ENCODE measurements at regions not wholly inside any gene's neighbourhood (a gene's known extent, or its start where the extent isn't known, plus 50 kb on each side); places are given as distances from the start of the nearest gene placed in this dataset.
"Not testable (repeated sequence)": the region's sequence is repeated elsewhere in the genome, so short reads cannot be mapped to it uniquely, and the experiment has no call there.

DNA sequence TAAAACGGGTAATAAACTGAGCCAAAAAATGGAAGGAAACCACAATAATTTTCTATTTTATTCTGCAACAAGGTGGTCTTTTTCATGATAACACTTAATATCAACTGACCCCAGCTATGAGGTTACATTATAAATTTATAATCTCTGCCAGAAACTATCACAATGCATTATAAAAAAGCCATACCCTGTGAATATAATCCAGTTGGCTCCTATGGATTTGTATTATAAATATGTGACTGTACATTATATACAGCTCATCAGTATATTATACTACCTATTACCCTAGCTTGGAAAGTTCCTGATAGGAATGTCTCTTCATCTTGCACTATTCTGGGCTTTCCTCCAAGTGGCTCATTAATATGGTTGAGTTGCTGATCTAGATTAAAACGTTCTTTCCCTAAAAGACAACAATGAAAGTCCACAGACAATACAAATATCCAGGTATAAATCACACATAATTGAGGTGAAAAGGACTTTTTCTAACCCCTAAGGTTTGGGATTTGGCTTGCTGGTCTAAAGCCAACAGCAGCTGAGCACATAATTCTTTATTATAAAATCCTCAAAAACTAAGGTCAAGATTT lies 487.7 kb downstream of the TTLL7 start:
- peak; percentile 44 to 52 for DNase-seq (ENCODE audit: low read depth in 2 of 2)

DNA sequence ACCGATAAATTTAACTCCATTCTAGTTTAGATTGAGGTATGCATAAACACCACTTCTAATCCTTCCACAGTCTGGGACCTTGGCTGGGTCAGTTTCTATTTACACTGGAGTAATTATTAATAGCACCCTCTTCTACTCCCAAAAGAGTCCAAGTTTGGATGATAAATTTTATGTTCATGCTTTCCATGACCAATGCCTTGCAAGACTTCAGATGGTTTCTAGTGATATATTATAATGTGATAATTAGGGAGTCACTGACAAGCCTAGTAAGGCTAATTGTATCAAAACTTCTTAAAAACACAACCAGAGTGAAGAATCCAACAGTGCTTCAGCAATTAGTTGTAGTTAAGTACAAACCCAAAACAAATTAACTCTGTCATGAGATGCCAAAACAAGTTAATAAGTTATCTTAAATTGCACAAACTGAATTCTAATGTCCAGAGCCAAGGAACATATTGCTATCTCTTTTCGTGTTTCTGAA lies 489.6 kb downstream of the TTLL7 start:
- DNase-seq (ENCODE audit: low read depth in 2 of 2): no peak

DNA sequence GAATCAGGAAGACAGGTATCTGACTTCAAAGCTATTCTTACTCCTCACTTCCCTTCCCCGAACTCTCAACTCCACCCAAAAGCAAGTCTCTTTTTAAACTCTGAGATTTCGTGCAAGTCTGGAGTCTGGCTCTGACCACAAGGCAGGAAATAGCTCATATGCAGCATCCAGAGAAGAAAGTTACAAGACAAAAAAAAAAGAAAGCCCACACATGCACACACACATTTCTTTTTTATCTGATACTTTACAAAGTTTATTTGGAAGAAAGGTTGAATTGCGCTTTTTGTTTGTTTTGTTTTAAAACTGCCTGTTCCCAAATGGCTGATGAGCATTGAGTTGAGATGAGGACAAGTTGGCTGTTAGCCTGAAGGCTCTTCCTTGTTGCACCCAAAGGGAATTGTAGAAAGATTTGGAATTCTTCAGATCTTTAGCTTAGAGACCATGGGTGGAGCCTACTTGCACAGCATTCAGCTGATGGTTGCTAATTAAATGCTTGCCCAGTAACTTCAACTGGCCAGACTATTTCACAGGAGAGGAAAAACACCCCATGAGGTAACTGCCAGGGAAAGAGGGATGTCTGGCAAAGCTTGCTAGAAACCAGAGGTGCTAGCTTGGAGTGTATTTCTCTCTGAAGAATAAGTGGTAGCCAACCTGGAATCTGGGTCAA lies 490.3 kb downstream of the TTLL7 start:
- peak; percentile 93 to 95 for DNase-seq (ENCODE audit: low read depth in 2 of 2)

DNA sequence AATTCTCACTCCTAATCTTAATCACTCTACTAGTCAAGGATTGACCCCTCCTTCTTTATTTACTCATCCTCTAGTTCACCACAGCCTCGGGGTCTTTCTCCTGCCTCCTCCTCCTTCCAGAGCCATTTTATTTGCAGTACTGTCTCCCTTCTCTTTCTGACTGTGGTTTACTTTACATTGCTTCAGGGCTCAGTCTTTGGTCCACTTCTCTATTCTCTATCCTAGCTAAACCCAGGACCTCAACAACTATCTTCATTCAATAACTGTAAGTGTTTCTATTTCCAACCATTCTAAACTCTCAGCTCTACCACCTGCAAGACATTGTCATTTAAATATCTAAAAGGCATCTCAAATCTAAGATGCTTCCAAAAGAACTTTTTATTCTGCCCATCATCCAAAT lies 493.8 kb downstream of the TTLL7 start:
- DNase-seq (ENCODE audit: low read depth in 2 of 2): no peak

DNA sequence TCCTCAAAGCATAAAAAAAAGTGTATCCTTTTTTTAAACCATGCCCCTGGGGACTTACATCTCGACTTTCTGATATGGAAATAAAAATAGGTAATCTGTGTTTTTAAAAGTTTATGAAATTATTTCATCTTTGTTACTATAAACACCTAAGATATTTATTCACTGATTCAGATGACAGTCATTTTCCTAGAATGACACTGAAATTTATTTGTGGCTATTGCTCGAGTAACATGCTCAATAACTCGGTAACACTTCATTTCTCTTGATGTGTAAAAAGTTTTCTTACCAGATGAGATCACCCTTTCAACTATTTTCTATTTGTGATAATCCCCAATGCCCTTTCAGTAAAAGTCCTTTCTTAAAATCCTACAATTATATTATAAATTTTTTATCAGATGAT lies 495.8 kb downstream of the TTLL7 start:
- no peak for DNase-seq (ENCODE audit: low read depth in 2 of 2)

DNA sequence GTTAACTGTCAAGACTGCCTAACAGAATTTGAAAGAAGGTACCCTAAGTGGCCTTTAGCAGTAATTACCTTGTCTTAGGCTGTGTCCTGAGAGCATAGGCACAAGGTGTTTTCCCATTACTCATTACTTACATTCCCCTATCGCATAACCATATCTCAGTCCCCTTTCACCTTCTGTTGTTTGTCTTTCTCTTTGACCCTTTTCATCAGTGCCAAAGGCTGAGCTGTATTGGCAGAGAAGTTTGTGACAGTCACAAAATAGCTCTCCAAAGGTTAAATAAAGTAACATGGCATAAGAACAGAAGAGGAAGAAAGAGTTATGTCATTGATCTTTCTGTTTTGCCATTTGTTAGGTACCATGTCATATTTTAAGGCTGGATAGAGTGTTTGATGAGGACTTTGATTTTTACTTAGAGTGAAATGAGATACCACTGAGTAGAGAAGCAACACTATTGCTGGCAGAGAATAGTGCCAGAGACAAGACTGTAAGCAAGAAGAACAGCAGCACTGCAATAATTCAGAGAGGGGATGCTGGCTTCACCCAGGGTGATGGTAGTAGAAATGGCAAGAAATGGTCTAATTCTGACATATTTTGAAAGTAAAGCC lies 497.8 kb downstream of the TTLL7 start:
- DNase-seq (ENCODE audit: low read depth in 2 of 2): no peak

DNA sequence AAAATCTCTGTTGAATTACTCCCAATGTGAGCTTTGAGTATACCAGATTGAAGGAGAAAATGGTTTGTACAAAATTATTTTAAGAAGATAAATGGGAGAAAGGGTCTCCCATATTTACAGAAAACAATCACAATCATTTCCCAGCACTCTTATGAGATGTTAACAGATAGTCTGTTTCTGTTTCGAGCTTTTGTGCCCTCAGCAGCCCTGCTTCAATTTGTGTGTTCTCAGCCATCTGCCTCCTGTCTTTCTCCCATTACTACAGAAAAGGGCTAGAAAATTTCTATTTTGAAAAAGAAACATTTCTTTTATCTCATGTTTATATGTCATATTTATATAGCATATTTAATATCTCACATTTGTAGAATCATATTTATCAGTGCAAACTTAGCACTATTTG lies 498.4 kb downstream of the TTLL7 start:
- DNase-seq (ENCODE audit: low read depth in 2 of 2): no peak

DNA sequence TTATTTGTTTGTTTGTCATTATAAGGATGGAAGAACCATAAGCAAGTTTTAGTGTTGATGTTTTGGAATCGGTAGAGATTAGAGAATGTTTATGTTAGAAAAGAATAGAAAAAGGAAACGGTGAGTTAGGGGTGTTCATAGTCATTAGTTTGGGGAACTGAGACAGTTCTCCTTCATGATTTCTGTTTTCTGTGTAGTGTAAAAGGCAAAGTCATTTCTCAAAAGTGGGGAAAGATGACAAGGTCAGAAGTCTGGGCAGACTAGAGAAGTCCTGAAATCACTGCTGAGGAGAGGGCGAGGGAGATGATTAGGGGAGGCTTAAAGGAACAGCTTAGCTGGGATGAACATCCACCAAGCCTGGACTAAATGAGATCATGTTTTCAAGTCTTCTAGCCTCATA lies 498.9 kb downstream of the TTLL7 start:
- DNase-seq (ENCODE audit: low read depth in 2 of 2): no peak

DNA sequence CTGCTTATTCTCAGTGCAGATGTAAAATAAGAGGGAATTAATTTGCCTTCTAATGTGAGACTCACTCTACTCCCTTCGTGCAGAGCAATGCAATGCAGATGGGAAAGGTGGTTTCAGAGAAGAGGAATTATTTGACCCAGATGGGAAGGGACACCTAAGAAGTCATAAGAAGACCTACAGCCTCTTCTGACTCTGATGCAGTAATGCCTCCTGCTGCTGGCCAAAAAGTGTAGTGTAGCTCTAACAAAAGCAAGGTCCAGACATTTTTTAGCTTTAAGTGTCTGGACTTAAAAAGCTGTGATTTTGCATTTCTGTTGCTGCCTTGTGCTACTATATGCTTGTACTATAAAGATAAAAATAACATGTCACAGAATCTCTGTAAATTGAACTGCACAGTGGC lies 501.4 kb downstream of the TTLL7 start:
- peak in 1 of 2 experiments; percentile 22 for DNase-seq (ENCODE audit: low read depth in 2 of 2)

DNA sequence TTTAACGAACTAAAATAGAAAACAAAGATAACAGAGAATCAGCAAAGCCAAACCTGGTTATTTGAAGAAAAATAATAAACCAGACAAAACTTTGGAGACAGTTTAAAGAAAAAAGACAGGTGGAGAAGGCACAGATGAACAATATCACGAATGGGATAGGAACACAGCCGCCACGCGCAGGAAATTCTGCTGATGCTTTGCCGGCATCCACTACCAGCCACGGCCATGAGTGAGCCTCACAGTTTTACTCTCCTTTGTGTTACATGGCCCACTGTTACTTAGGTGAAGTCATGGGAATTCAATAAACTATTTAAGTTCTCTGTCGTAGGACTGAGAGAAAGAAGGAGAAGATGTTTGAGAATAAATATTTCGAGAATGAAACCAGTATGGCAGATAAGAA lies 503.4 kb downstream of the TTLL7 start:
- DNase-seq (ENCODE audit: low read depth in 2 of 2): no peak

DNA sequence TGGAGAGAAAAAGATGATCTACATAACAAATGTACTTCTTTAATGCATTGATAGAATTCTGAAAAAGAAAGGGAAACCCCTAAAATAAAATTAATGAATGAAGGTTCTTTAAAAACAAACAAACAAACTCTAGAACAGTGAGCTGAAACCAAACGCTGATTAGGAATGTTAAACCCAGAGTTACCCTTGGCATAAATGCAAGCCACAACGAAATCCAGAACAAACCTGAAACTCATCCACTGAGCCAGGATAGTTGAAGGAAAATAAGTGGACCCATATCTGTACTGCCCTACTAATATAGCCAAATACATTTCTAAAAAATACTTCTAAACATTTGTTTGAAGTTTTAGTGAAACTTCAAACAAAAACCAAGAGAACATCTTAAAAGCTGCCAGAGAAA lies 505.3 kb downstream of the TTLL7 start:
- no peak for DNase-seq (ENCODE audit: low read depth in 2 of 2)

DNA sequence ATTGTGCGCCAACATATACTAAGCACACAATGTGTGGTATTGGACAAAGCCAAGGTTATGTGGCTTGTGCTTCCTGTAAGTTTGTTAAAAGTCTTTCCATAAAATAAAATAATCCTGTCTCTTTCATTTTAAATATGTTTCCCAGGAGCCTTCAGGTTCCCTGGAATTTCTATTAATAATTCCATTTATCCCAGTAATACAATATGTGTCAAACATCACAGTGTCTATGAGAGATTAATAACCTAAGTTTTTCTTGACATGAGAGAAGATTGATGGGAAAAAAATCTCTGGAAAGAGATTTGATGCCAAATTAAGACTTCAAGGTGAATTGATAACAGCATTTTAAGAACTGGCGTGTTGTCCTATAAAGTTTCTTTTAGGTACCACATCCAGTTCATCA lies 507.0 kb downstream of the TTLL7 start:
- DNase-seq (ENCODE audit: low read depth in 2 of 2): no peak

DNA sequence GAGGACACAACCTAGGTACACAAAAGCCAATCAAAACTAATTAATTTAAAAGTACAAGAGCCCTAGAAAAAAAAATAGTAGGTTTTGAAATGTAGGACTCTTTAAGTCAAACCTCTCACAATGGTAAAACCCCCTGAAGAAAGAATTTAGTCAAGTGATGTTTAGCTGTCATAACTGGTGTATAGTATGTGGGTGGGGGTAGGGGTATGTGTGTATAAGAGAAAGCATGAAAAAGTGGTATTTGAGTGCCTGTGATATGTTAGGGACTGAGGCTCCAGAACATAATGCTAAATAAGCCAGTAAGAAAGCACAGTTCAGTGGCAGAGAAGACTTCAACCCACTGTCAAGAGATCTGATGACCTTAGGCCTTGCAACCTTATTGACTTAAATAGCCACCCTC lies 507.9 kb downstream of the TTLL7 start:
- no peak for DNase-seq (ENCODE audit: low read depth in 2 of 2)

DNA sequence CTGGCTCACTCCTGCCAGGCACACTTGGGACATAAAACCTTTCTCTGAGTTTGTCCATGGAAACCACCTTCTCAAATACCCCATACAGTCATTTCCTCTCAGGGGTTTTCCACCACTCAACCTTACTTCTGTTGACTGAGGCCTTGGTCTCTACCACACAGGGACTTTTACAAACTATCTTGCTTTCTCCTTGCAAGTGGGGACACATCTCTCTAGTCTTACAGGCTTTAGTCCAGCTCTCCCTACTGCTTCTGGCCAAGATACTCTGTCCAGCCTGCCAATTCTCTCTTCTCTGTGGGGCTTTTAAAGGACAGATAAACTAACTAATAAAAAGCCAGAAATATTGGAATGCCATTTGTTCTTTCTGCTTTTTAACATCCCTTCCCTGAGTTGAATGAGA lies 510.8 kb downstream of the TTLL7 start:
- not testable (repeated sequence) for DNase-seq (ENCODE audit: low read depth in 2 of 2)

DNA sequence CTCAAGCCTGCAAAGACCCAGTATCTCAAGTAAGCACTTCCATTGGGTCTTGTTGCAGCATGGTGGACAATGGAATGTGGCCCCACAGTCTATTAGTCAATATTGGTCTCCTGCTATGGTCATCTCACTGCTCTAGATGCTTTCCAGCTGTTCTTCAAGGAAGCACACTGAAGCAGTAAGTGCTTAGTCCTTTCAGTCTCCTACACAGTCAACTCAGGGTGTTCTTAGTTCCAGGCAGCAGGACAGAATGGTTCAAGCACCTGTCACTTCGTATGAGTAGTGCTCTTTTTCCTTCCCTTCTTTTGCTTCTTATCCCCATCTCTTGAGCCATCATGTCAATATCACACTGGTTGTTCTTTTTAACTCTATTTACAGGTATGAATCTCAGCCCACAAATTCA lies 511.5 kb downstream of the TTLL7 start:
- DNase-seq (ENCODE audit: low read depth in 2 of 2): not testable (repeated sequence)

DNA sequence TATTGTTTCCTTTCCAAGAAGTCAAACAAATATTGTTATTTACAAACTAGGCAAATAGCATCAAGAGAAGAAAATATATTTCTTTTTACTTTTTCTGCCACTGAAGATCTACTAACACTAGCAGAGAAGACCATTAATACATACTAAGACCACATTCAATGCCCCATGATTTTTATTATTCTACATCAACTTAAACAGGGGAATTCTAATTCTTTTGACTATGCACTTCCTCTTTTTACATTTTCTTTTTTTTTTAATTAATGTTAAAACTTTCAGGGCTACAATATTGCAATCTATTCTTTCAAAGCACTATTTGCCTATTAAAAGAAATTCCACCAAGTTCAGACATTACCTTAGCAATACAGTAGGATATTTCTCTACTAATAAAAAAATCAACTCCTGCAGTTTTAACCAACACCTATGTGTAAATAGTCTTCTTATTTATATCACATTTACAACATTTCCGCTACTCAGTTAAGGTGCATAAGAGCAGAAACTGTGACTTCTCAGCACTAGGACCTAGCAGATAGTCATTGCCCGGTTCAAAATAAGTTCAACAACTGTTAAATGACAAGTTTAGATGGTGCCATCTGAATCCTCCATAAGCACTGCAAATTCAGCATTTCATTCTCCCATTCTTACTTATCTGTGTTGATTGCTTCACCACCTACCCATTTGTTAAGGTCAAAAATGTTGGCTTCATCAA lies 513.5 kb downstream of the TTLL7 start:
- DNase-seq (ENCODE audit: low read depth in 2 of 2): not testable (repeated sequence)

DNA sequence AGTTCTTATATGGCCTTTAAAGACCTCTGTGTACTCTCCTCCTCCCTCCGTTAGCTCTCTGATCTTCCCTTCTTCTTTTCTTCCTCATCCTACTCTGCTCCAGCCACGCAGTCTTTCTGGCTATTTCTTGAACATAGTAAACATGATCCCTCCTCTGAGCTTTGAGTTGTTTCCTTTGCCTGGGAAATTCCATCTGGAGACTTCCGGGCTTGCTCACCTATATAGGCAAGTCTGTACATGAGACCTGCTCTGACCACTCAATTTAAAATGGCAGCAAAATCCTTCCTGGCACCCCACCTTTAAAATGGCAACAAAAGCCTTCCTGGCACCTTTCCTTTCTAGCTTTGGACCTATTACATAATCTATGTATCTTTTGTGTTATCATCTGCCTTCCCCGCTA lies 517.6 kb downstream of the TTLL7 start:
- DNase-seq (ENCODE audit: low read depth in 2 of 2): not testable (repeated sequence)

DNA sequence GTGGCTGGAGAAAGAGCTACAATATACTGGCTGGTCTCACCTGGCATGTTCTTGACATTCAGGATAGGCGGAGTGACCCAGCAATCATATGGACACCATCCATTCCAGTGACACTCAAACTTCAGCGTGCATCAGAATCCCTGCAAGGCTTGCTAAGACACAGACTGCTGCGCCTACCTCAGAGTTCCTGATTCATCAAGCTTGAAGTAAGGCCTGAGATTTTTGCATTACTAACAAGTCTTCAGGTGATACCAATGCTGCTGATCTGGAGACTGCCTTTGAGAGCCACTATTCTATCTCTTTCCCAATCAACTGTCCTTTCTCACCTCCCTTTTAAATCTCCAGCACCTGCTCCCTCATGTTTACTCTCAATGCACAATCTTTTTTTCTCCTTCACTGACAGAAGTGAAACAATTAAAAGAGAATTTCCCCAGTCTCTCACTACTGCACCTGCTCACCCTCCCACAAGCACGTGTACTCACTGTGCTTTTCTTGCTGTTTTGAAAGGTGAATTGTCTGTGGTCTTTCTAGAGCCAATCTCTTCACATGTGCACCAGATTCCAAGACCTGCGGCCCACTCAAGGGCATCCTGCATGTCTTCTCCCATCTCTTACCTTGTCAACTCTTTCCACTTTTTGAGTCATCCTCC lies 519.2 kb downstream of the TTLL7 start:
- DNase-seq (ENCODE audit: low read depth in 2 of 2): not testable (repeated sequence)

DNA sequence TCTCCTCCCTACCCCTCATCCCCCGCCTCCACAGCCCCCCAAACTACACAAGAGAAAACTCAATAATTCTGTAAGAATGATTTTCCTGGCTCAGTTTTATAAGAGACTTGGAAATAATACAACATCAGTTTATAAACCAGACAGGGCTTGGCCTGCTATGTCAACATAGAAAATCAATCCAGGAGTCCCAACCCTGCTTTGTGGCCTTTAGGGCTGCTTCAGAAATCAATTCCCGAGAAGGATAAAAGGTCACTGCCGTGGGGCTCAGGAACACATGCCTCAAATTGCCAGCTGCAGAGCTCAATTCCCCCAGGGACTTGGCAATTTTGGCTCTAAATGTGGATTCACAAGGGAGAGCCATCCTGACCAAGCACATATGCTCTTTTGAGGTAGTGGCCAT lies 520.8 kb downstream of the TTLL7 start:
- DNase-seq (ENCODE audit: low read depth in 2 of 2): not testable (repeated sequence)

DNA sequence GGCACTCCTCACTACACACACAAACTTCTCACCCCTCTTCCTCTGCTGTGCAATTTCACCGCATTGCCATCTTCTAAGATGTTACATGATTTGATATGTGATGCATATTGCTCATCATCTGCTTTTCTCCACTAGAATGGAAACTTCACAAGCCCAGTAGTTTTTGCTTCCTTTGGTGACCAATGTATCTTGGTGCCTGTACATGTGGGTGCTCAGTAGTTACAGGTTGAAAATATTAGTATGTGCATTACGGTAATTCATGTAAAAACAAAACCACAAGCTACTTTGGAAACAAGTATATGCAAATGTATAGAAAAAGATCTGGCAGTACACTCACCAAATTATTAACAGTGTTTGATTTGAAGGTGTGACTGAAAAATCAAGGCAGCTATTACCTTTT lies 522.4 kb downstream of the TTLL7 start:
- DNase-seq (ENCODE audit: low read depth in 2 of 2): not testable (repeated sequence)

DNA sequence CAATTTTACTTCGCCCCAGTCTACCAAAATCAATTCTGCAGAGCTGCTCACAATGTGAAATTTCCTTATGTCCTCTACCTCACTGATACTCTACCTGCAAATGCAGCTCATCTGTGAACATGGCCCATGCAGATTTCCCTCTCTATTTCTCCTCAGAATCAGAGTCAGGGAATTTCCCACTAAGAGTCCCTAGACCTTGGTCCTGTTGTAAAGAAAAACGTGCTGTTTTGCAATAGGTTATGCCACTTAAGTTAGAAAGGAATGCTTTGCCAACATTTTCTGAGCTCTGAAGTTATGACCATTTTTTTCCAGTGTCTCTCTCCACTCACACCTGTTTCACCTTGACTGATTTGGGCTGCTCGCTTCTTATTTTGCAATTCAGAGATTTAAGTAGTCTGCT lies 524.0 kb downstream of the TTLL7 start:
- DNase-seq (ENCODE audit: low read depth in 2 of 2): not testable (repeated sequence)

DNA sequence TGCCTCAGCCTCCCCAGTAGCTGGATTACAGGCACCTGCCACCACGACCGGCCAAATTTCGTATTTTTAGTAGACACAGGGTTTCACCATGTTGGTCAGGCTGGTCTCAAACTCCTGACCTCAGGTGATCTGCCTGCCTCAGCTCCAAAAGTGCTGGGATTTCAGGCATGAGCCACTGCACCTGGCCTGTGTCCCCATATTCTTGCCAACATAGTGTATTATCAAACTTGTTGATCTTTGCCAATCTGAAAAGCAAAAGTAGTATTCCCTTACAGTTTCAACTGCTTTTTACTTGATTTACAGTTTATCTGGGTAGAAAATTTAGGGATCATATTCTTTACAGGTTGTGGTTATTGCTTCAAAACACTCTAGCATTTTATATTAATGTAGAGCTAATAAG lies 524.9 kb downstream of the TTLL7 start:
- DNase-seq (ENCODE audit: low read depth in 2 of 2): not testable (repeated sequence)

Measured in fibroblast of skin of left quadriceps (primary cell).